WTC11 (cell line): ENCODE measurements at regions not wholly inside any gene's neighbourhood (a gene's known extent, or its start where the extent isn't known, plus 50 kb on each side); places are given as distances from the start of the nearest gene placed in this dataset.

ENCODE experiments used
- ATAC-seq: fragments of 200-7000 bp; cut with Tn5 transposase; 2 replicates; pipeline ENCODE4 v1.10.0; 2021; ENCODE audit warnings: mild to moderate bottlenecking, moderate library complexity
- CTCF ChIA-PET: fragments of 300-600 bp; sonication (Branson Sonifier 250); formaldehyde crosslinking; loops from one replicate; lab custom pipeline; 2021; ENCODE audit warnings: antibody characterized with exemption; lab: Charles Lee
- POLR2A ChIA-PET: fragments of 350-600 bp; sonication (Branson Sonifier 250); formaldehyde crosslinking; loops from one replicate; lab custom pipeline; 2021; ENCODE audit warnings: antibody characterized with exemption; lab: Charles Lee
- DNase-seq: peaks from one replicate; pipeline ENCODE4 v3.0.0; 2021; ENCODE audit warnings: low spot score
- H3K27ac Mint-ChIP-seq: 2 replicates; pipeline ENCODE4 v1.8.0; 2021; ENCODE audit warnings: mixed read lengths
- H3K27me3 Mint-ChIP-seq: 2 replicates; pipeline ENCODE4 v1.8.0; 2021; ENCODE audit warnings: low read depth, mild to moderate bottlenecking, moderate library complexity, mixed read lengths
- H3K36me3 Mint-ChIP-seq: 2 replicates; pipeline ENCODE4 v1.8.0; 2021; ENCODE audit warnings: mixed read lengths
- H3K4me1 Mint-ChIP-seq: 2 replicates; pipeline ENCODE4 v1.8.0; 2022; ENCODE audit warnings: mixed read lengths
- H3K4me3 Mint-ChIP-seq: 2 replicates; pipeline ENCODE4 v1.8.0; 2021; ENCODE audit warnings: mild to moderate bottlenecking, moderate library complexity, mixed read lengths
- H3K9me3 Mint-ChIP-seq: 2 replicates; pipeline ENCODE4 v1.8.0; 2021; ENCODE audit warnings: mixed read lengths
- CREB1 ChIP-seq: sonication (generic); formaldehyde crosslinking; IDR thresholded peaks from 2 replicates; pipeline ENCODE4 v1.8.0; 2023; ENCODE audit warnings: mild to moderate bottlenecking, missing genetic modification reagents
- FOXK1 ChIP-seq: sonication (generic); formaldehyde crosslinking; IDR thresholded peaks from 2 replicates; pipeline ENCODE4 v1.8.0; 2022; ENCODE audit warnings: mild to moderate bottlenecking, moderate library complexity, missing genetic modification reagents
- GTF2I ChIP-seq: fragments of 250-450 bp; sonication (Bioruptor Pico); conservative IDR thresholded peaks from 2 replicates; pipeline ENCODE4 v1.4.0; 2021; ENCODE audit warnings: mild to moderate bottlenecking
- MYBL2 ChIP-seq: sonication (generic); formaldehyde crosslinking; IDR thresholded peaks from 2 replicates; pipeline ENCODE4 v1.8.1; 2023; ENCODE audit warnings: mild to moderate bottlenecking, moderate library complexity, missing genetic modification reagents
- NR2C2 ChIP-seq: sonication (generic); formaldehyde crosslinking; IDR thresholded peaks from 2 replicates; pipeline ENCODE4 v1.8.0; 2022; ENCODE audit warnings: mild to moderate bottlenecking, missing genetic modification reagents
- RELA ChIP-seq: sonication (generic); formaldehyde crosslinking; IDR thresholded peaks from 2 replicates; pipeline ENCODE4 v1.8.1; 2022; ENCODE audit warnings: missing genetic modification reagents, mild to moderate bottlenecking, borderline replicate concordance
- SOX15 ChIP-seq: fragments of 250-450 bp; sonication (Bioruptor Pico); IDR thresholded peaks from 2 replicates; pipeline ENCODE4 v1.9.0; 2021; ENCODE audit warnings: mild to moderate bottlenecking
- TEAD4 ChIP-seq: sonication (generic); formaldehyde crosslinking; IDR thresholded peaks from 2 replicates; pipeline ENCODE4 v1.8.0; 2022; ENCODE audit warnings: mild to moderate bottlenecking, missing genetic modification reagents
- ZBTB21 ChIP-seq: sonication (generic); formaldehyde crosslinking; IDR thresholded peaks from 2 replicates; pipeline ENCODE4 v1.8.1; 2023; ENCODE audit warnings: mild to moderate bottlenecking, missing genetic modification reagents, borderline replicate concordance
- ZNF396 ChIP-seq: fragments of 250-450 bp; sonication (Bioruptor Pico); IDR thresholded peaks from 2 replicates; pipeline ENCODE4 v1.8.0; 2021; ENCODE audit warnings: mild to moderate bottlenecking, moderate library complexity, borderline replicate concordance
- ZNF416 ChIP-seq: fragments of 250-450 bp; sonication (Bioruptor Pico); IDR thresholded peaks from 2 replicates; pipeline ENCODE4 v1.9.0; 2021; ENCODE audit warnings: mild to moderate bottlenecking, inconsistent platforms
- TF ChIP-seq, protein P1 (sequence below): sonication (generic); formaldehyde crosslinking; IDR thresholded peaks from 2 replicates; pipeline ENCODE4 v1.8.0; 2022; ENCODE audit warnings: mild to moderate bottlenecking, missing genetic modification reagents
- TF ChIP-seq, protein P2 (sequence below): sonication (generic); formaldehyde crosslinking; IDR thresholded peaks from 2 replicates; pipeline ENCODE4 v1.8.1; 2023; ENCODE audit warnings: mild to moderate bottlenecking, missing genetic modification reagents, moderate library complexity
- TF ChIP-seq, protein P3 (sequence below): sonication (generic); formaldehyde crosslinking; conservative IDR thresholded peaks from 2 replicates; pipeline ENCODE4 v1.8.1; 2022; ENCODE audit warnings: mild to moderate bottlenecking, missing genetic modification reagents
- TF ChIP-seq, protein P4 (sequence below): fragments of 200-600 bp; IDR thresholded peaks from 2 replicates; pipeline ENCODE4 v1.8.0; 2022; ENCODE audit warnings: antibody characterized with exemption
- TF ChIP-seq, protein P5 (sequence below): fragments of 250-450 bp; sonication (Bioruptor Pico); IDR thresholded peaks from 2 replicates; pipeline ENCODE4 v1.9.0; 2021; ENCODE audit warnings: mild to moderate bottlenecking
- TF ChIP-seq, protein P6 (sequence below): fragments of 250-450 bp; sonication (Bioruptor Pico); IDR thresholded peaks from 2 replicates; pipeline ENCODE4 v1.8.0; 2021; ENCODE audit warnings: mild to moderate bottlenecking
- TF ChIP-seq, protein P7 (sequence below): sonication (generic); formaldehyde crosslinking; IDR thresholded peaks from 2 replicates; pipeline ENCODE4 v1.8.0; 2023; ENCODE audit warnings: mild to moderate bottlenecking, missing genetic modification reagents
- TF ChIP-seq, protein P8 (sequence below): sonication (generic); formaldehyde crosslinking; IDR thresholded peaks from 2 replicates; pipeline ENCODE4 v1.8.0; 2023; ENCODE audit warnings: missing genetic modification reagents, mild to moderate bottlenecking, borderline replicate concordance
- TF ChIP-seq, protein P9 (sequence below): sonication (generic); formaldehyde crosslinking; IDR thresholded peaks from 2 replicates; pipeline ENCODE4 v1.8.0; 2022; ENCODE audit warnings: mild to moderate bottlenecking, missing genetic modification reagents

DNA sequence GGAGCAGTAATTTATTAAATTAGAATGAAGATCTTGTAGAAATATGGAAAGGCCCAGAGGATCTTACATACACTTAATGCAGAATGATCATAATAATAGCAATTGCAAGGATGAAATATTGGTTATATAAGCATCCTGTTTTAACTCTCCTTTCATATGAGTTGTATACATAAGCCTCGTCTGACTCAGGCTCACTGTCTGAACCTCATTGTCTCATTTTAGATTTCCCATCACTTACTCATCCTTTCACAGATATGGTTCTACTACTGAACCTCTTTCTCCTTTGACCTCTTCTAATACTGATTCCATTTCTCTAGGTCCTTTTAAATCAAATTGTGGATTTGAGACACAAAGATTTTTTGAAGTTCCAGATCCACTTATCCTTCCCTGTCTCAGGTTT, 277.3 kb upstream of the TRPC5 start:
- TF ChIP-seq, protein P1, sequence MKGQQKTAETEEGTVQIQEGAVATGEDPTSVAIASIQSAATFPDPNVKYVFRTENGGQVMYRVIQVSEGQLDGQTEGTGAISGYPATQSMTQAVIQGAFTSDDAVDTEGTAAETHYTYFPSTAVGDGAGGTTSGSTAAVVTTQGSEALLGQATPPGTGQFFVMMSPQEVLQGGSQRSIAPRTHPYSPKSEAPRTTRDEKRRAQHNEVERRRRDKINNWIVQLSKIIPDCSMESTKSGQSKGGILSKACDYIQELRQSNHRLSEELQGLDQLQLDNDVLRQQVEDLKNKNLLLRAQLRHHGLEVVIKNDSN = no peak
- TF ChIP-seq, protein P2, sequence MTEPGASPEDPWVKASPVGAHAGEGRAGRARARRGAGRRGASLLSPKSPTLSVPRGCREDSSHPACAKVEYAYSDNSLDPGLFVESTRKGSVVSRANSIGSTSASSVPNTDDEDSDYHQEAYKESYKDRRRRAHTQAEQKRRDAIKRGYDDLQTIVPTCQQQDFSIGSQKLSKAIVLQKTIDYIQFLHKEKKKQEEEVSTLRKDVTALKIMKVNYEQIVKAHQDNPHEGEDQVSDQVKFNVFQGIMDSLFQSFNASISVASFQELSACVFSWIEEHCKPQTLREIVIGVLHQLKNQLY (CRISPR knock-in tag) = no peak
- TF ChIP-seq, protein P3, sequence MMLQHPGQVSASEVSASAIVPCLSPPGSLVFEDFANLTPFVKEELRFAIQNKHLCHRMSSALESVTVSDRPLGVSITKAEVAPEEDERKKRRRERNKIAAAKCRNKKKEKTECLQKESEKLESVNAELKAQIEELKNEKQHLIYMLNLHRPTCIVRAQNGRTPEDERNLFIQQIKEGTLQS (CRISPR knock-in tag) = no peak
- TF ChIP-seq FOXK1 = no peak
- TF ChIP-seq, protein P4, sequence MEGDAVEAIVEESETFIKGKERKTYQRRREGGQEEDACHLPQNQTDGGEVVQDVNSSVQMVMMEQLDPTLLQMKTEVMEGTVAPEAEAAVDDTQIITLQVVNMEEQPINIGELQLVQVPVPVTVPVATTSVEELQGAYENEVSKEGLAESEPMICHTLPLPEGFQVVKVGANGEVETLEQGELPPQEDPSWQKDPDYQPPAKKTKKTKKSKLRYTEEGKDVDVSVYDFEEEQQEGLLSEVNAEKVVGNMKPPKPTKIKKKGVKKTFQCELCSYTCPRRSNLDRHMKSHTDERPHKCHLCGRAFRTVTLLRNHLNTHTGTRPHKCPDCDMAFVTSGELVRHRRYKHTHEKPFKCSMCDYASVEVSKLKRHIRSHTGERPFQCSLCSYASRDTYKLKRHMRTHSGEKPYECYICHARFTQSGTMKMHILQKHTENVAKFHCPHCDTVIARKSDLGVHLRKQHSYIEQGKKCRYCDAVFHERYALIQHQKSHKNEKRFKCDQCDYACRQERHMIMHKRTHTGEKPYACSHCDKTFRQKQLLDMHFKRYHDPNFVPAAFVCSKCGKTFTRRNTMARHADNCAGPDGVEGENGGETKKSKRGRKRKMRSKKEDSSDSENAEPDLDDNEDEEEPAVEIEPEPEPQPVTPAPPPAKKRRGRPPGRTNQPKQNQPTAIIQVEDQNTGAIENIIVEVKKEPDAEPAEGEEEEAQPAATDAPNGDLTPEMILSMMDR = no peak
- no peak for TF ChIP-seq TEAD4 (CRISPR knock-in tag)
- no peak for TF ChIP-seq NR2C2 (CRISPR knock-in tag)
- TF ChIP-seq MYBL2 (CRISPR knock-in tag) = no peak
- no peak for TF ChIP-seq SOX15 (CRISPR knock-in tag)
- no peak for TF ChIP-seq RELA (CRISPR knock-in tag)
- no peak for TF ChIP-seq ZBTB21 (CRISPR knock-in tag)
- Mint-ChIP-seq H3K4me3 (no peak overlapping the region), H3K27ac (no peak overlapping the region), H3K36me3 (no peaks in the 10 kb centered on the region), H3K27me3 (peaks cover 12% of the 10 kb centered on the region), H3K4me1 (peaks cover 35% of the 10 kb centered on the region), H3K9me3 (no peaks in the 10 kb centered on the region)
- CTCF ChIA-PET = no interaction called here
- POLR2A ChIA-PET = no interaction called here
- no peak for ATAC-seq
- no peak for DNase-seq

DNA sequence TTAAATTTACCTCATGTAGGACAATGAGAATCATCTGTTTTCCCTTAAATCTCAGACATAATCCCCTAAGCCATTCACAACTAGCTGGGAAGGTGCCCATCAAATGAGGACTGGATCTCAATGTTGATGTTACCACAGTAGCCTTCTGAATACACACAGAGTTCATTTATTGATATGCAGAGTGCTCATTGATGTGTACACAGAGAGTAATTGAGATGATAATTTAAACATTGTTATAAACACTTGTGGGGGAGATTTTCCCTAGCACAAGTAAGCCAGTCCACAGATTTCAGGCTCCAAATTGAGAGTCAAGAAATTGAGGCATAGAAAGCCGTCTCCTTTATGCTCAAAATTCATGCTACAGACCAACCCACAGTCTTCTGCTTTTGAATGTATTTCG, 273.4 kb upstream of the TRPC5 start:
- no peak overlapping the region for H3K27ac Mint-ChIP-seq
- H3K27me3 Mint-ChIP-seq = peaks cover 17% of the 10 kb centered on the region
- no peak overlapping the region for H3K4me3 Mint-ChIP-seq
- peaks cover 4% of the 10 kb centered on the region; the same call in 1 of the 2 replicates for H3K36me3 Mint-ChIP-seq
- ATAC-seq (no peak; the same call in 1 of the 2 replicates), DNase-seq (no peak)
- CTCF ChIA-PET = no interaction called here
- POLR2A ChIA-PET = interaction anchor here (0.7 kb wide), 1 partner anchor 201 kb away, joined by 3 read pairs; no protein-coding TSS in a partner anchor
- H3K4me1 Mint-ChIP-seq = peaks cover 24% of the 10 kb centered on the region
- no peaks in the 10 kb centered on the region; the same call in 1 of the 2 replicates for H3K9me3 Mint-ChIP-seq
- TF ChIP-seq, protein P5, sequence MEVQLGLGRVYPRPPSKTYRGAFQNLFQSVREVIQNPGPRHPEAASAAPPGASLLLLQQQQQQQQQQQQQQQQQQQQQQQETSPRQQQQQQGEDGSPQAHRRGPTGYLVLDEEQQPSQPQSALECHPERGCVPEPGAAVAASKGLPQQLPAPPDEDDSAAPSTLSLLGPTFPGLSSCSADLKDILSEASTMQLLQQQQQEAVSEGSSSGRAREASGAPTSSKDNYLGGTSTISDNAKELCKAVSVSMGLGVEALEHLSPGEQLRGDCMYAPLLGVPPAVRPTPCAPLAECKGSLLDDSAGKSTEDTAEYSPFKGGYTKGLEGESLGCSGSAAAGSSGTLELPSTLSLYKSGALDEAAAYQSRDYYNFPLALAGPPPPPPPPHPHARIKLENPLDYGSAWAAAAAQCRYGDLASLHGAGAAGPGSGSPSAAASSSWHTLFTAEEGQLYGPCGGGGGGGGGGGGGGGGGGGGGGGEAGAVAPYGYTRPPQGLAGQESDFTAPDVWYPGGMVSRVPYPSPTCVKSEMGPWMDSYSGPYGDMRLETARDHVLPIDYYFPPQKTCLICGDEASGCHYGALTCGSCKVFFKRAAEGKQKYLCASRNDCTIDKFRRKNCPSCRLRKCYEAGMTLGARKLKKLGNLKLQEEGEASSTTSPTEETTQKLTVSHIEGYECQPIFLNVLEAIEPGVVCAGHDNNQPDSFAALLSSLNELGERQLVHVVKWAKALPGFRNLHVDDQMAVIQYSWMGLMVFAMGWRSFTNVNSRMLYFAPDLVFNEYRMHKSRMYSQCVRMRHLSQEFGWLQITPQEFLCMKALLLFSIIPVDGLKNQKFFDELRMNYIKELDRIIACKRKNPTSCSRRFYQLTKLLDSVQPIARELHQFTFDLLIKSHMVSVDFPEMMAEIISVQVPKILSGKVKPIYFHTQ = no peak
- TF ChIP-seq, protein P6, sequence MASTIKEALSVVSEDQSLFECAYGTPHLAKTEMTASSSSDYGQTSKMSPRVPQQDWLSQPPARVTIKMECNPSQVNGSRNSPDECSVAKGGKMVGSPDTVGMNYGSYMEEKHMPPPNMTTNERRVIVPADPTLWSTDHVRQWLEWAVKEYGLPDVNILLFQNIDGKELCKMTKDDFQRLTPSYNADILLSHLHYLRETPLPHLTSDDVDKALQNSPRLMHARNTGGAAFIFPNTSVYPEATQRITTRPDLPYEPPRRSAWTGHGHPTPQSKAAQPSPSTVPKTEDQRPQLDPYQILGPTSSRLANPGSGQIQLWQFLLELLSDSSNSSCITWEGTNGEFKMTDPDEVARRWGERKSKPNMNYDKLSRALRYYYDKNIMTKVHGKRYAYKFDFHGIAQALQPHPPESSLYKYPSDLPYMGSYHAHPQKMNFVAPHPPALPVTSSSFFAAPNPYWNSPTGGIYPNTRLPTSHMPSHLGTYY (CRISPR knock-in tag) = no peak
- TF ChIP-seq, protein P7, sequence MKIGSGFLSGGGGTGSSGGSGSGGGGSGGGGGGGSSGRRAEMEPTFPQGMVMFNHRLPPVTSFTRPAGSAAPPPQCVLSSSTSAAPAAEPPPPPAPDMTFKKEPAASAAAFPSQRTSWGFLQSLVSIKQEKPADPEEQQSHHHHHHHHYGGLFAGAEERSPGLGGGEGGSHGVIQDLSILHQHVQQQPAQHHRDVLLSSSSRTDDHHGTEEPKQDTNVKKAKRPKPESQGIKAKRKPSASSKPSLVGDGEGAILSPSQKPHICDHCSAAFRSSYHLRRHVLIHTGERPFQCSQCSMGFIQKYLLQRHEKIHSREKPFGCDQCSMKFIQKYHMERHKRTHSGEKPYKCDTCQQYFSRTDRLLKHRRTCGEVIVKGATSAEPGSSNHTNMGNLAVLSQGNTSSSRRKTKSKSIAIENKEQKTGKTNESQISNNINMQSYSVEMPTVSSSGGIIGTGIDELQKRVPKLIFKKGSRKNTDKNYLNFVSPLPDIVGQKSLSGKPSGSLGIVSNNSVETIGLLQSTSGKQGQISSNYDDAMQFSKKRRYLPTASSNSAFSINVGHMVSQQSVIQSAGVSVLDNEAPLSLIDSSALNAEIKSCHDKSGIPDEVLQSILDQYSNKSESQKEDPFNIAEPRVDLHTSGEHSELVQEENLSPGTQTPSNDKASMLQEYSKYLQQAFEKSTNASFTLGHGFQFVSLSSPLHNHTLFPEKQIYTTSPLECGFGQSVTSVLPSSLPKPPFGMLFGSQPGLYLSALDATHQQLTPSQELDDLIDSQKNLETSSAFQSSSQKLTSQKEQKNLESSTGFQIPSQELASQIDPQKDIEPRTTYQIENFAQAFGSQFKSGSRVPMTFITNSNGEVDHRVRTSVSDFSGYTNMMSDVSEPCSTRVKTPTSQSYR (CRISPR knock-in tag) = no peak
- TF ChIP-seq, protein P8, sequence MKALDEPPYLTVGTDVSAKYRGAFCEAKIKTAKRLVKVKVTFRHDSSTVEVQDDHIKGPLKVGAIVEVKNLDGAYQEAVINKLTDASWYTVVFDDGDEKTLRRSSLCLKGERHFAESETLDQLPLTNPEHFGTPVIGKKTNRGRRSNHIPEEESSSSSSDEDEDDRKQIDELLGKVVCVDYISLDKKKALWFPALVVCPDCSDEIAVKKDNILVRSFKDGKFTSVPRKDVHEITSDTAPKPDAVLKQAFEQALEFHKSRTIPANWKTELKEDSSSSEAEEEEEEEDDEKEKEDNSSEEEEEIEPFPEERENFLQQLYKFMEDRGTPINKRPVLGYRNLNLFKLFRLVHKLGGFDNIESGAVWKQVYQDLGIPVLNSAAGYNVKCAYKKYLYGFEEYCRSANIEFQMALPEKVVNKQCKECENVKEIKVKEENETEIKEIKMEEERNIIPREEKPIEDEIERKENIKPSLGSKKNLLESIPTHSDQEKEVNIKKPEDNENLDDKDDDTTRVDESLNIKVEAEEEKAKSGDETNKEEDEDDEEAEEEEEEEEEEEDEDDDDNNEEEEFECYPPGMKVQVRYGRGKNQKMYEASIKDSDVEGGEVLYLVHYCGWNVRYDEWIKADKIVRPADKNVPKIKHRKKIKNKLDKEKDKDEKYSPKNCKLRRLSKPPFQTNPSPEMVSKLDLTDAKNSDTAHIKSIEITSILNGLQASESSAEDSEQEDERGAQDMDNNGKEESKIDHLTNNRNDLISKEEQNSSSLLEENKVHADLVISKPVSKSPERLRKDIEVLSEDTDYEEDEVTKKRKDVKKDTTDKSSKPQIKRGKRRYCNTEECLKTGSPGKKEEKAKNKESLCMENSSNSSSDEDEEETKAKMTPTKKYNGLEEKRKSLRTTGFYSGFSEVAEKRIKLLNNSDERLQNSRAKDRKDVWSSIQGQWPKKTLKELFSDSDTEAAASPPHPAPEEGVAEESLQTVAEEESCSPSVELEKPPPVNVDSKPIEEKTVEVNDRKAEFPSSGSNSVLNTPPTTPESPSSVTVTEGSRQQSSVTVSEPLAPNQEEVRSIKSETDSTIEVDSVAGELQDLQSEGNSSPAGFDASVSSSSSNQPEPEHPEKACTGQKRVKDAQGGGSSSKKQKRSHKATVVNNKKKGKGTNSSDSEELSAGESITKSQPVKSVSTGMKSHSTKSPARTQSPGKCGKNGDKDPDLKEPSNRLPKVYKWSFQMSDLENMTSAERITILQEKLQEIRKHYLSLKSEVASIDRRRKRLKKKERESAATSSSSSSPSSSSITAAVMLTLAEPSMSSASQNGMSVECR (CRISPR knock-in tag) = no peak
- TF ChIP-seq CREB1 (CRISPR knock-in tag) = no peak
- no peak for TF ChIP-seq ZNF416 (CRISPR knock-in tag)
- no peak for TF ChIP-seq ZNF396 (CRISPR knock-in tag)
- no peak for TF ChIP-seq GTF2I (CRISPR knock-in tag)
- no peak for TF ChIP-seq NR2C2 (CRISPR knock-in tag)
- TF ChIP-seq, protein P9, sequence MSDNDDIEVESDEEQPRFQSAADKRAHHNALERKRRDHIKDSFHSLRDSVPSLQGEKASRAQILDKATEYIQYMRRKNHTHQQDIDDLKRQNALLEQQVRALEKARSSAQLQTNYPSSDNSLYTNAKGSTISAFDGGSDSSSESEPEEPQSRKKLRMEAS (CRISPR knock-in tag) = no peak
